Fibroblast of mammary gland (primary cell): ENCODE measurements at regions not wholly inside any gene's neighbourhood (a gene's known extent, or its start where the extent isn't known, plus 50 kb on each side); places are given as distances from the start of the nearest gene placed in this dataset.

Experiments used
- DNase-seq: peaks from one replicate; pipeline ENCODE4 v3.0.0-alpha.2; 2010; ENCODE audit warnings: low read depth
- H3K4me3 ChIP-seq: 2 replicates; pipeline ENCODE4 v1.5.1; 2011; ENCODE audit warnings: low read depth, mild to moderate bottlenecking, low read length, moderate library complexity; ENCODE audit not compliant: control insufficient read depth
- CTCF ChIP-seq: conservative IDR thresholded peaks from 2 replicates; pipeline ENCODE4 v1.5.1; 2011; ENCODE audit warnings: low read depth, low read length, inconsistent platforms; ENCODE audit not compliant: control insufficient read depth, insufficient read depth

GRCh38 chr1:79539001-79539400 lies 532.5 kb upstream of the ADGRL4 start:
- no peak overlapping the region for H3K4me3 ChIP-seq
- TF ChIP-seq CTCF = no peak
- DNase-seq = no peak

- H3K4me3 ChIP-seq = no peak overlapping the region
- TF ChIP-seq CTCF = no peak
- no peak for DNase-seq
These were observed 526.0 kb upstream of the ADGRL4 start for GRCh38 chr1:79532555-79532954.

GRCh38 chr1:79531790-79532189 lies 525.3 kb upstream of the ADGRL4 start:
- no peak for DNase-seq
- no peak for TF ChIP-seq CTCF
- H3K4me3 ChIP-seq = no peak overlapping the region

GRCh38 chr1:79530476-79530875 lies 523.9 kb upstream of the ADGRL4 start:
- DNase-seq = no peak
- H3K4me3 ChIP-seq = no peak overlapping the region

GRCh38 chr1:79530055-79530454 lies 523.5 kb upstream of the ADGRL4 start:
- no peak for DNase-seq
- no peak for TF ChIP-seq CTCF
- H3K4me3 ChIP-seq = no peak overlapping the region

More at GRCh38 chr1:79530476-79530875, 523.9 kb upstream of the ADGRL4 start:
- TF ChIP-seq CTCF = no peak

GRCh38 chr1:79524126-79524525 lies 517.6 kb upstream of the ADGRL4 start:
- TF ChIP-seq CTCF = no peak
- no peak for DNase-seq

GRCh38 chr1:79519084-79519760 lies 512.7 kb upstream of the ADGRL4 start:
- no peak for TF ChIP-seq CTCF
- H3K4me3 ChIP-seq = no peak overlapping the region
- no peak for DNase-seq

More at GRCh38 chr1:79524126-79524525, 517.6 kb upstream of the ADGRL4 start:
- H3K4me3 ChIP-seq = no peak overlapping the region
